Activated CD8-positive, alpha-beta T cell treated with anti-CD3 and anti-CD28 coated beads for 36 hours (primary cell): ENCODE measurements at regions not wholly inside any gene's neighbourhood (a gene's known extent, or its start where the extent isn't known, plus 50 kb on each side); places are given as distances from the start of the nearest gene placed in this dataset.
"Not testable (repeated sequence)": the region's sequence is repeated elsewhere in the genome, so short reads cannot be mapped to it uniquely, and the experiment has no call there.

Source experiments
- ATAC-seq: fragments of 200-7000 bp; cut with Tn5 transposase; one replicate; pipeline ENCODE4 v1.10.0; 2021; ENCODE audit warnings: mild to moderate bottlenecking, moderate library complexity
- CTCF ChIA-PET: fragments of 350-600 bp; sonication (Branson Sonifier 250); formaldehyde crosslinking; loops from one replicate; lab custom pipeline; 2021; ENCODE audit warnings: antibody characterized with exemption; lab: Charles Lee
- POLR2A ChIA-PET: fragments of 350-600 bp; sonication (Branson Sonifier 250); formaldehyde crosslinking; loops from one replicate; lab custom pipeline; 2021; ENCODE audit warnings: antibody characterized with exemption; lab: Charles Lee
- DNase-seq: peaks from one replicate; pipeline ENCODE4 v3.0.0-alpha.2; 2020
- H3K27ac Mint-ChIP-seq: one replicate; pipeline ENCODE4 v1.8.0; 2021; ENCODE audit warnings: mild to moderate bottlenecking, mixed read lengths
- H3K27me3 Mint-ChIP-seq: one replicate; pipeline ENCODE4 v1.8.0; 2021; ENCODE audit warnings: mixed read lengths
- H3K36me3 Mint-ChIP-seq: one replicate; pipeline ENCODE4 v1.8.0; 2021; ENCODE audit warnings: low read depth, mixed read lengths
- H3K4me1 Mint-ChIP-seq: one replicate; pipeline ENCODE4 v1.8.0; 2021; ENCODE audit warnings: low read depth, mixed read lengths
- H3K4me3 Mint-ChIP-seq: one replicate; pipeline ENCODE4 v1.8.0; 2021; ENCODE audit warnings: mild to moderate bottlenecking, moderate library complexity, mixed read lengths
- H3K9me3 Mint-ChIP-seq: one replicate; pipeline ENCODE4 v1.8.0; 2021; ENCODE audit warnings: mixed read lengths
- intact Hi-C: fragments of 100-400 bp; cut with micrococcal nuclease; formaldehyde crosslinking; loops from one replicate; pipeline ENCODE4 v1.10.0; 2022
- TF ChIP-seq, protein P1 (sequence below): fragments of 200-600 bp; IDR thresholded peaks from one replicate; pipeline ENCODE4 v1.8.0; 2022; ENCODE audit warnings: antibody characterized with exemption, mild to moderate bottlenecking

DNA sequence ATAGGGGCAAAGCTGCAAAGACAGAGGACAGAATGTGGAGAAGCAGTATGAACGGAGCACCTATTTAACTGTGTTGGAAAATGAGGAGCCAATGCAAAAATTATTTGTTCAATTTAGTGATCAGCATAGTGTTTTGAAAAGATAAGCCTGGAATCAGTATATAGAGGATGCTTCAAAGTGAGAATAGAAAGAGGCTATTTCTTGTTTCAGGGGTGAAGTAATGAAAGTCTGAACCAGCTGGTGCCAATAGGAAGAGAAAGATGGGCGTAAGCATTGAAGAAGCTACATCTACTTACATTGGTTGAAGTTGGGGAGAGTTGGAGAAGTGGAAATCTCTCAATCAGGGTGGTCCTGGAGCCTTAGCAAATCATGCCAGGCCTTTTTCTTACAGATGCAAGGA, 77.3 kb upstream of the SLC38A4 start:
- DNase-seq (no peak), ATAC-seq (no peak)
- ChIA-PET CTCF (no interaction called here), POLR2A (no interaction called here)
- H3K27ac Mint-ChIP-seq = no peak overlapping the region
- TF ChIP-seq, protein P1, sequence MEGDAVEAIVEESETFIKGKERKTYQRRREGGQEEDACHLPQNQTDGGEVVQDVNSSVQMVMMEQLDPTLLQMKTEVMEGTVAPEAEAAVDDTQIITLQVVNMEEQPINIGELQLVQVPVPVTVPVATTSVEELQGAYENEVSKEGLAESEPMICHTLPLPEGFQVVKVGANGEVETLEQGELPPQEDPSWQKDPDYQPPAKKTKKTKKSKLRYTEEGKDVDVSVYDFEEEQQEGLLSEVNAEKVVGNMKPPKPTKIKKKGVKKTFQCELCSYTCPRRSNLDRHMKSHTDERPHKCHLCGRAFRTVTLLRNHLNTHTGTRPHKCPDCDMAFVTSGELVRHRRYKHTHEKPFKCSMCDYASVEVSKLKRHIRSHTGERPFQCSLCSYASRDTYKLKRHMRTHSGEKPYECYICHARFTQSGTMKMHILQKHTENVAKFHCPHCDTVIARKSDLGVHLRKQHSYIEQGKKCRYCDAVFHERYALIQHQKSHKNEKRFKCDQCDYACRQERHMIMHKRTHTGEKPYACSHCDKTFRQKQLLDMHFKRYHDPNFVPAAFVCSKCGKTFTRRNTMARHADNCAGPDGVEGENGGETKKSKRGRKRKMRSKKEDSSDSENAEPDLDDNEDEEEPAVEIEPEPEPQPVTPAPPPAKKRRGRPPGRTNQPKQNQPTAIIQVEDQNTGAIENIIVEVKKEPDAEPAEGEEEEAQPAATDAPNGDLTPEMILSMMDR = no peak
- H3K4me1 Mint-ChIP-seq = peaks cover 17% of the 10 kb centered on the region
- no peaks in the 10 kb centered on the region for H3K27me3 Mint-ChIP-seq
- no peaks in the 10 kb centered on the region for H3K36me3 Mint-ChIP-seq
- peaks cover 1% of the 10 kb centered on the region for H3K9me3 Mint-ChIP-seq
- intact Hi-C loops = no loop called here
- H3K4me3 Mint-ChIP-seq = no peak overlapping the region

DNA sequence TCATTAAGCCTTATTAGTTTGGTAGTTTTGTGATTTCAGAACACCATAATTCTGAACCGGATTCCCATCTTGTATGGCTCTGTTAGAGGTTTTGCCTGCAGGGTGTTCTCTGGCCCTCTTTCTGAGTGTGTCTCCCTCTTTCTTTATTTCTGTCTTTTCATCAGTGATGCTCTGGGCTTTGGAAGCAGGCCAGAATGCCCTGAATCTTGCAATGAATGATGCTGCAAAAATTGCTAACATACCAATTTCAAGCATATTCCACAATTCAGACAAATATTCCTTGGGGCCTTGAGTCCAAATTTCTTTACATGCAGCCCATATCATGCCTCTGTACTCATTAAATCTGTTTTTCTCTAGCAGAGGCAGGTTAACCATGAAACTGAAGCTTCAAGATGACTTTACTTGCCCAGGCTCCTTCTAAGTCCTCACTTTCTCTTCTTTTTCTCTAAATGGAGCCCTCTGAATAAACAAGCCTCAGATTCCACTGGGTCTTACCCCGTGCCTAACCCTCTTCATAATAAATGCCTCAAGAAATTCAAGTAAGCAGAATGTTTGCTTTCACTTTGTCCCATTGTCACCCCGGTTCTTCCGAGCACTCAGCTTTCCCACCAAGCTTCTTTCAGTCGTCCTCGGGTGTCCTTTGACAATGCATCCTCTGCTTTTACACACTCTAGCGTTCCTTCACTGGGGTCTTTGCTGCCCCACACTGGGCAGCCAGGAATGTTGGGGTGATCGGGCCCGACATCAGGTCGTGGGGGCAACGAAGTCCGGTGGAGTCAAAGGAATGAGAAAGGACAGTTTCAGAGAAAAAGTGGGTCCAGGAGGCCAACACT, 78.8 kb upstream of the SLC38A4 start:
- POLR2A ChIA-PET = interaction anchor here (0.7 kb wide), 1 partner anchor 13 kb away, joined by 4 read pairs; no protein-coding TSS in a partner anchor
- TF ChIP-seq, protein P1 = no peak
- intact Hi-C loops = no loop called here
- DNase-seq = no peak
- Mint-ChIP-seq H3K4me3 (no peak overlapping the region), H3K27ac (no peak overlapping the region), H3K9me3 (peaks cover 3% of the 10 kb centered on the region), H3K27me3 (peaks cover 2% of the 10 kb centered on the region), H3K36me3 (peaks cover under 1% of the 10 kb centered on the region), H3K4me1 (peaks cover 13% of the 10 kb centered on the region)
- no peak for ATAC-seq
- CTCF ChIA-PET = interaction anchor here (0.9 kb wide), 1 partner anchor 13 kb away, joined by 3 read pairs; no protein-coding TSS in a partner anchor

DNA sequence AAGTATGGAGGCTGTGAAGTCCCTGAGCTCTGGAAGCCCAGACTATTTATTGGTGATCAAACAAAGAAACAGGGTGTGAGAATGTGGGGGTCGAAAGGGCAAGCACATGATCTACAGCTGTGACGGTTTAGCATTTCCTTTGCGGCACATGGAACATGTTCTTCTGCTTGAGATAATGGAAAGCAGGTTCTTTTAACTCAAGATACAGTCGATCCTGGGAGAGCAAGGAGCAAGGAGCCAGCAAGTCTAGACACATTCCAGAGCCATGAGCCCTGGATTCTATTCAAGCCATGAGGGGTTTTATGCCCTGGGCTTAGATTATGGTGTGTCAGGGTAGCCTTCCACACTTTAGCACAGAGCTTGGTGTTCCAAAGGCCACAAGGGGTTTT, 79.4 kb upstream of the SLC38A4 start:
- CTCF ChIA-PET, DNase-seq, POLR2A ChIA-PET, H3K36me3 Mint-ChIP-seq, H3K27ac Mint-ChIP-seq, H3K9me3 Mint-ChIP-seq, ATAC-seq, H3K27me3 Mint-ChIP-seq, H3K4me3 Mint-ChIP-seq, intact Hi-C loops: not testable (repeated sequence)
- peaks cover 13% of the 10 kb centered on the region for H3K4me1 Mint-ChIP-seq

DNA sequence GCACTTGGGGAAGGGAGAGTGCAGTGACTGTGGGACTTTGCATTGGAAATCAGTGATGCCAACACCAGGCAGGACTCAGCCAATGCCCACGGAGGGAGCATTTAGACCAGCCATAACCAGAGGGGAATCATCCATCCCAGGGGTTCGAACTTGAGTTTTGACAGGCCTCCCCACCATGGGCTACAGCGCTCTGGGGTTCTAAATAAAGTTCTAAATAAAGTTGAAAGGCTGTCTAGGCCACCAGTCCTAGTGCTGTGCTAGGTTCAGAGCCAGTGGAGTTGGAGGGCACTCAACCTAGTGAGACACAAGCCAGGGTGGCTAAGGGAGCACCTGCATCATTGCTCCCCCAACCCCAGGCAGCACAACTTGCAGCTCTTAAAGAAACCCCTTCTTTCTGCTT, 82.0 kb upstream of the SLC38A4 start:
- ATAC-seq (no peak), DNase-seq (no peak)
- Mint-ChIP-seq H3K27me3 (peaks cover 12% of the 10 kb centered on the region), H3K9me3 (peaks cover 12% of the 10 kb centered on the region), H3K27ac (no peak overlapping the region), H3K4me1 (no peaks in the 10 kb centered on the region), H3K36me3 (peaks cover 3% of the 10 kb centered on the region), H3K4me3 (no peak overlapping the region)
- POLR2A ChIA-PET = no interaction called here
- TF ChIP-seq, protein P1 = no peak
- CTCF ChIA-PET = no interaction called here
- intact Hi-C loops = no loop called here

- ATAC-seq (no peak), DNase-seq (no peak)
- TF ChIP-seq, protein P1 = no peak
- Mint-ChIP-seq H3K4me3 (no peak overlapping the region), H3K27me3 (peaks cover 12% of the 10 kb centered on the region), H3K4me1 (no peaks in the 10 kb centered on the region), H3K36me3 (peaks cover 3% of the 10 kb centered on the region), H3K27ac (no peak overlapping the region), H3K9me3 (peaks cover 12% of the 10 kb centered on the region)
- ChIA-PET POLR2A (interaction anchor here (0.6 kb wide), 2 partner anchors 184 to 779 kb away, joined by 3 read pairs; no protein-coding TSS in a partner anchor), CTCF (no interaction called here)
- intact Hi-C loops = no loop called here
Observed at GRCh38 chr12:46908236-46908935, 82.6 kb upstream of the SLC38A4 start.
